OCI-LY7 (cell line): ENCODE measurements at regions not wholly inside any gene's neighbourhood (a gene's known extent, or its start where the extent isn't known, plus 50 kb on each side); places are given as distances from the start of the nearest gene placed in this dataset.
A peak's percentile ranks its signal among the peaks of the same experiment; 100 is the strongest.

Experiments
- EZH2phosphoT487 ChIP-seq: fragments of 200-600 bp; sonication (generic); IDR thresholded peaks from 2 replicates; pipeline ENCODE4 v1.6.1; 2018; ENCODE audit warnings: low read depth, borderline replicate concordance, mild to moderate bottlenecking, mixed run types, antibody characterized with exemption, low read length, moderate library complexity, mixed read lengths
- TF ChIP-seq, protein P1 (sequence below): fragments of 200-600 bp; sonication (generic); conservative IDR thresholded peaks from 2 replicates; pipeline ENCODE4 v1.5.1; 2014; ENCODE audit warnings: mild to moderate bottlenecking, antibody characterized with exemption, low read length, moderate library complexity, mixed read lengths

DNA sequence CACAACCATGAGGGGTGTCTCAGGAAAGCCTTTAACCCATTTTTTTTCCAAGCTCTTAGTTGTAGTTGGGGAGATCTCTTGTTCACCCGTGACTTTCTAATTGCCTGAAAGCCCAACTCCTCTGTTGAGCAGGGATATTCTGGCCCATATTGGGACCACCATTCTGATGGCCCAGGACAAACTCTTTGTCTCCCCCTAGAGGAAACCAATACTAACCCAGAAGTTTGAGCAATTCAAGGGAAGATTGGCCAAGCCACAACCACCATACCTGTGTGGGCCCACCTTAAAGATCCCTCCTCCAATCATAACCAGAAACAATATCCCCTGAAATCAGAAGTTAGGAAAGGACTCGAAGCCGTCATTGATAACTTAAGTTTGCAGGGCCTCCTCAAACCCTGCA, 132.6 kb downstream of the THBS2 start:
- TF ChIP-seq, protein P1, sequence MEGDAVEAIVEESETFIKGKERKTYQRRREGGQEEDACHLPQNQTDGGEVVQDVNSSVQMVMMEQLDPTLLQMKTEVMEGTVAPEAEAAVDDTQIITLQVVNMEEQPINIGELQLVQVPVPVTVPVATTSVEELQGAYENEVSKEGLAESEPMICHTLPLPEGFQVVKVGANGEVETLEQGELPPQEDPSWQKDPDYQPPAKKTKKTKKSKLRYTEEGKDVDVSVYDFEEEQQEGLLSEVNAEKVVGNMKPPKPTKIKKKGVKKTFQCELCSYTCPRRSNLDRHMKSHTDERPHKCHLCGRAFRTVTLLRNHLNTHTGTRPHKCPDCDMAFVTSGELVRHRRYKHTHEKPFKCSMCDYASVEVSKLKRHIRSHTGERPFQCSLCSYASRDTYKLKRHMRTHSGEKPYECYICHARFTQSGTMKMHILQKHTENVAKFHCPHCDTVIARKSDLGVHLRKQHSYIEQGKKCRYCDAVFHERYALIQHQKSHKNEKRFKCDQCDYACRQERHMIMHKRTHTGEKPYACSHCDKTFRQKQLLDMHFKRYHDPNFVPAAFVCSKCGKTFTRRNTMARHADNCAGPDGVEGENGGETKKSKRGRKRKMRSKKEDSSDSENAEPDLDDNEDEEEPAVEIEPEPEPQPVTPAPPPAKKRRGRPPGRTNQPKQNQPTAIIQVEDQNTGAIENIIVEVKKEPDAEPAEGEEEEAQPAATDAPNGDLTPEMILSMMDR, result peak; percentile 53
- TF ChIP-seq EZH2phosphoT487, result no peak
